Keratinocyte (primary cell): ENCODE measurements at regions not wholly inside any gene's neighbourhood (a gene's known extent, or its start where the extent isn't known, plus 50 kb on each side); places are given as distances from the start of the nearest gene placed in this dataset.

Experiments used
- EZH2 ChIP-seq: IDR thresholded peaks from one replicate; pipeline ENCODE4 v1.6.1; 2012; ENCODE audit warnings: inconsistent platforms, mild to moderate bottlenecking, low read length, moderate library complexity
- TF ChIP-seq, protein P1 (sequence below), 3 experiments: IDR thresholded peaks in 1 of 3; conservative IDR thresholded peaks in 1 of 3; optimal IDR thresholded peaks in 1 of 3; 2 replicates in 2 of 3; 3 replicates in 1 of 3; pipeline versions ENCODE3 to v1.5.1; 2011; ENCODE audit warnings: low read length in 3 of 3, mild to moderate bottlenecking in 3 of 3, moderate library complexity in 2 of 3, control low read depth in 1 of 3, inconsistent platforms in 1 of 3; ENCODE audit not compliant: insufficient read depth in 2 of 3; ENCODE audit errors: extremely low read depth in 1 of 3

GRCh38 chr22:48547971-48548370 lies 1279.7 kb downstream of the BRD1 start:
- TF ChIP-seq, protein P1, sequence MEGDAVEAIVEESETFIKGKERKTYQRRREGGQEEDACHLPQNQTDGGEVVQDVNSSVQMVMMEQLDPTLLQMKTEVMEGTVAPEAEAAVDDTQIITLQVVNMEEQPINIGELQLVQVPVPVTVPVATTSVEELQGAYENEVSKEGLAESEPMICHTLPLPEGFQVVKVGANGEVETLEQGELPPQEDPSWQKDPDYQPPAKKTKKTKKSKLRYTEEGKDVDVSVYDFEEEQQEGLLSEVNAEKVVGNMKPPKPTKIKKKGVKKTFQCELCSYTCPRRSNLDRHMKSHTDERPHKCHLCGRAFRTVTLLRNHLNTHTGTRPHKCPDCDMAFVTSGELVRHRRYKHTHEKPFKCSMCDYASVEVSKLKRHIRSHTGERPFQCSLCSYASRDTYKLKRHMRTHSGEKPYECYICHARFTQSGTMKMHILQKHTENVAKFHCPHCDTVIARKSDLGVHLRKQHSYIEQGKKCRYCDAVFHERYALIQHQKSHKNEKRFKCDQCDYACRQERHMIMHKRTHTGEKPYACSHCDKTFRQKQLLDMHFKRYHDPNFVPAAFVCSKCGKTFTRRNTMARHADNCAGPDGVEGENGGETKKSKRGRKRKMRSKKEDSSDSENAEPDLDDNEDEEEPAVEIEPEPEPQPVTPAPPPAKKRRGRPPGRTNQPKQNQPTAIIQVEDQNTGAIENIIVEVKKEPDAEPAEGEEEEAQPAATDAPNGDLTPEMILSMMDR (optimal IDR thresholded peaks at IDR 0.05 in 1 of 3, IDR thresholded peaks at IDR 0.05 in 1 of 3, conservative IDR thresholded peaks at IDR 0.05 in 1 of 3; ENCODE audit: extremely low read depth in 1 of 3, insufficient read depth in 2 of 3, low read length in 3 of 3): no peak
- TF ChIP-seq EZH2: no peak
